T-helper 2 cell (primary cell): ENCODE measurements at regions not wholly inside any gene's neighbourhood (a gene's known extent, or its start where the extent isn't known, plus 50 kb on each side); places are given as distances from the start of the nearest gene placed in this dataset.

Experiments
- DNase-seq, 5 experiments: peaks; one replicate each; pipeline versions ENCODE4 v3.0.0 to v3.0.0-alpha.2; 2012 to 2022

DNA sequence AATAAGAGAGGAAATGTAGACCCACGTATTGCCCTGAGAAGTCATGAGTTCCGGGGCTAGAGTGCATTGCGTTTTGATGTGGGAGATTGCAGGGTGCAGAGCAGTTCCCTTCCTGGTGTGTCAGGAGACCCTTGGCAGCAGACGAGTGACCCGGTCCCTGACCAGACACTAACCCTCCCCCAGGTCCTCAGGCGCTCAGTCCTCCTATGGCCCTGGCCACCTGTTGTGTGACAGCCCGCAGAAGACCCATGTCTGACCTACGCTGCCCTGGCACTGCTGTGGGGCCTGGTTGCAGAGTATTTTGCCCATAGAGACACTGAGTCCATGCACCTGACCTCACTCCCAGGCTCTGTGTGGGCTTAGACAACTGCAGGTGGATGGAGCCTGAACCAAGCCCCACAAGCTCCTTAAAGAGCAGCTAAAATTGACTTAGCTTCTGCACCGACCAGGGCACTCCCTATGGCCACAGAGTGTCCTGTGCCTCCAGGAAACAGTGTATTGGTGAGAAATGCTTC, 833.8 kb downstream of the TBC1D22A start:
- DNase-seq: no peak

DNA sequence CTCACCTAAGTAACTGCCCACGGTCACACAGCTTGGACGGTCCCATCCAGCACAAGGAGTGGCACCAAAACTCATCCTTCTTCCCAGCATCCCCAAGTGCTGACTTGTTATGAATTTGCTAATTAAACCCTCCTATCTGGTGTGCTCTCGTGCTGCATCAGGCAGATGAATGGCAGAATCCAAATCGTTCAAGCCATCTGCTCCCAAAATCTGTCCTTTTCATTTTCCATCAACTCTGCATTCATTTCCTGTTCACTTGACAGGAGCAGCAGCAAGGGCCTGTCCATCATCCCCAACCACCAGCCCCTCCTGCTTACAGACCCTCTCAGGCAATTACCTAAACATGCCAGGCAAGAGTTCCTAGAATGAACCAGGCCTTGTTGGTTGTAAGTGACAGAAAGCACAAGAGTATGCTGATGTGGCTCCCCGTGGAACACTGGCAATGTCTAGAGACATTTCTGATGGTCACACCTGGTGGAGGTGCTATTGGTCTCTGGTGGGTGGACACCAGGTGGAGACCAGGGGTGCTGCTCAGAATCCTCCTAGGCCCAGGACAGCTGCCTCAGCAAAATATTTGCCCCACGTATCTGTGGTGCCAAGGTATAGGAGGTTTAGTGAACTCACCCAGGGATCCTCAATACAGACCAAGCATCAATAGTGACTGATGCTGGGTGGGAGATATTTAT, 832.5 kb downstream of the TBC1D22A start:
- no peak for DNase-seq

DNA sequence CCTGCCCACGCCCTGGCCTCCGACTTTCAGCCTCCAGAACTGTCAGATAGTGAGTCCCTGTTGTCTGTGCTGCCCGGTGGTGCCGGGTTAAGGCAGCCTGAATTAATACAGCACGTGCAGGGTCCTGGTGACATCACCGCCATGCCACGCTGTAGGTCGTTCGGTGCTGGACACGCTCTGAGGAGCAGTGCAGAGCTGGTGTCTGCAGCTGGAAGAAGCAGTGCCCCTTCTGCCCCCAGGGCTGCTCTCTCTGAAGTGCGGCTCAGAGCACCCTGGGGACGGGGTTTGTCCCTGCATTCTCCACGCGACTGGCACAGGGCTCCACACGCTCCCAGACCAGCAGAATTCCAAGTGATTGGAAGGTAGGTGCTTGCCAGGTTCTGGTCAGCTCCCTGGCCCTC, 831.5 kb downstream of the TBC1D22A start:
- DNase-seq: no peak

DNA sequence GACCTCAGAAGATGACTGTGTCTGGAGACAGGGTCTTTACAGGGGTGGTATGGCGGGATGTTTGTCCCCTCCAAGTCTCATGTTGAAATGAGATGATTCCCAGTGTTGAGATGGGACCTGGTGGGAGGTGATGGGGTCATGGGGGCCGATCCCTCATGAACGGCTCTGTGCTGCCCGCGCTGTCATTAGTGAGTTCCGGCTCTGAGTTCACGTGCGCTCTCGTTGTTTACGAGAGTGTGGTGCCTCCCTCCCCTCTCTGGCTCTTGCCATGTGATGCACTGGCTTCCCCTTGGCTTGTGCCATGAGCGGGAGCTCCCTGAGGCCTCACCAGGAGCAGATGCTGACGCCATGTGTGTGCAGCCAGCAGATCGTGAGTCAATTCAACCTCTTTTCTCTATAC, 830.8 kb downstream of the TBC1D22A start:
- DNase-seq: no peak

DNA sequence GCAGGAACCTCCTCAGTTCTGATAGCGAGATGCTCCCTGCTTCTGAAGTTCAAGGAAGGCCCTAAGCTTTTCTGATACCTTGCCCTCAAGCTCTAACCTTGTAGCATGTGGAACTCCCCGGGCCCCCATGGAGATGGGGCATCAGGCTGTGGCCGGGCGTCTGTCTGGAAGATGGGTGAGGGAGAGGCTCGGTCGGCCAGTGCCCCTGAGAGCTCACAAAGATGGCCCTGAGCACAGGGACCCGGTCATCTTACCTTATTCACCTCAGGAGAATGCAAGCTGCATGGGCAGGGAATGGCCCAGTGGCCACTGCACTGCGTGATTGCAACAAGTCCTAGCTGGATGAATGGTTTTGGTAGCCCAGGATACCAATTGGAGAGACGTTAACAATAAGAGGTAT, 830.3 kb downstream of the TBC1D22A start:
- DNase-seq: no peak

DNA sequence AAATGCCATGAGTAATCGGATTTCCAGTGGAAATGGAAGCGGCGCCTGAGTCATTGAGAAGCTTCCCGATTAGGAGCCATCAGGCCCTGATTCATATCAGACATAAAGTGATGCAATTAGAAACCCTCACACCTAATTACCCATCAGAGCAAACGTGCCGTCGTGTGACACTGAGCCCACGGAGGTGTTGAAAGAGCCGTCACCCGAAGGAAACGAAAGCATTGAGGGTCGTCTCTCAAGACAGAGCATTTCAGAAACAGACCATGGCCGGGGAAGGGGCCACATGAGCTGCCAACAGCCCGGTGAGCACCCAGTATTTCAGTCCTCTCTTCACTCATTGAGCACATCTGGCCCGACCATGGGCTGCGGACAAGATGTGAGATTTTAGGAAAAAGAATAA, 829.3 kb downstream of the TBC1D22A start:
- DNase-seq: no peak

DNA sequence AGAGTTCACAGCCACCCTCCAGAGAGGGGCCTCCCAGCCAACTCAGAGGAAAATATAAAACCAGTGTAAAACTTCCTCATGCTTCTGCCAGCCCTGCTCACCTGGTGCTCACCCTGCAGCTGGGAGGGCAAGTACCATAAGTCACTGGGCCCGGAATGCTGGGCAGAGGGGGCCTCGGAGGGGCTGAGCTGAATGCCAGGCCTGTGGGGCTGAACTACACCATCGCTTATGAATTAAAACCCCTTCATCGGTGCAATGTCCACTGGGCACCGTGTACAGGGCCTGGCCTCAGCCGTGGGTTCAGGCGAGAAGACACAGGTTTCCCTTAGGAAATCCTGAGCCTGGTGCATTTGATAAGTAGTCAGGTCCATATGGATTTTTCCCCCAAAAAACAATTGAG, 828.6 kb downstream of the TBC1D22A start:
- DNase-seq: no peak

DNA sequence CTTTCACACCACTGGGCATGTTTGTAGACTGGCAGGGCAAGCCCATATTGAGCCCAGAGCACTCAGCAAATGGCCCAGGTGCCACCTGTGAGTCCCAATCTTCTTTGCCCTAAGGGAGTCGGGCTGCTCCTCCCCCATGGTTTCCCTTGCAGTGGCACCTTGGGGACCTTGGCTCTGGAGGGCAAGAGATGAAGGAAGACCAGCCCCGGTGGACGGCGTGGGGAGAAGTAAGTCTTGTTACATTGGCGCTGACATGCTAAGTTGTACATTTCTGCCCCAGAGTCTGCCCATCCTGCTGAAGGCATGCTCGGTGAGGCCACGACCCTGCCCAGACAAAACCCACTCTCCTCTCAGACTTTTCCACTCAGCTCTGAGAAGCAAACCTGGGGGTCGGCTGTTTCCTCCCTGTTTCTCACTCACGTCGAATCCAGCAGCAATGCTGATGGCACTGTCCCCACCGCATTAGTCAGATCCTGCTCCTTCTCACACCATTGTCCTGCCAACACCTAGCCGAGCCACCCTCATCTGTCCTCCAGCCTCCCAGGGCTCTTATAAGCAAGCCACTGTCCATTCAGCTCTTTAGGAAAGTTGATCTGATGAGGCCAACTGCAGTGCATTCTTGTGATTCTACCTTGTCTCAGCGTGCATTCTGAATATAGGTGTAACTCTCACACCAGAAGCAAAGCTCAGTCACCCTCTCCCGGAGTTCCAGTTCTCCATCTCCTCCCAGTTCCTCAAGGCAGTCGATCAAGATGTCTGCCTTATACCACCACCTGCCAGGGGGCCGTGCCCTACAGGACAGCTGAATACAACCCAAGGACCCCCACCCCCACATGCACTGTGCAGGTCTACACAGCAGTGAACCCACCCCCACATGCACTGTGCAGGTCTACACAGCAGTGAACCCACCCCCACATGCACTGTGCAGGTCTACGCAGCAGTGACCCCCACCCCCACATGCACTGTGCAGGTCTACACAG, 827.1 kb downstream of the TBC1D22A start:
- DNase-seq: no peak

DNA sequence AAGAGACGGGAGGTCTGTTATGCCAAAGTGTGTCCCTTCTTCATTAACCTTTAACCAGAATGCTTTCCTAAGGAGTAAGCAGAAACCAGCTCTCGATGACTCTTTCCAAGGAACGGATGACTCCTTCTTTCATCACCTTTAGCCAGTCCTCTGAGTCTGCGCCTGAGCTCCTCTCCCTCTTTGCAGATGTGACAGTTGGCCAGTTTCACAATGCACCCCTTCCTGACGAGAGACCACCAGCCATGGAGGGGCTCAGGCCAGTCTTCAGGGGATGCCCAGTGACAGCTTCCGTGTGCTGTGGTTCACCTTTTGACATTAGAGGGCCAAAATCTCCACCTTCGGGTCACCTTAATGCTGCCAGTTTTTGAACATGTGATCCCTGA, 826.1 kb downstream of the TBC1D22A start:
- DNase-seq: no peak

DNA sequence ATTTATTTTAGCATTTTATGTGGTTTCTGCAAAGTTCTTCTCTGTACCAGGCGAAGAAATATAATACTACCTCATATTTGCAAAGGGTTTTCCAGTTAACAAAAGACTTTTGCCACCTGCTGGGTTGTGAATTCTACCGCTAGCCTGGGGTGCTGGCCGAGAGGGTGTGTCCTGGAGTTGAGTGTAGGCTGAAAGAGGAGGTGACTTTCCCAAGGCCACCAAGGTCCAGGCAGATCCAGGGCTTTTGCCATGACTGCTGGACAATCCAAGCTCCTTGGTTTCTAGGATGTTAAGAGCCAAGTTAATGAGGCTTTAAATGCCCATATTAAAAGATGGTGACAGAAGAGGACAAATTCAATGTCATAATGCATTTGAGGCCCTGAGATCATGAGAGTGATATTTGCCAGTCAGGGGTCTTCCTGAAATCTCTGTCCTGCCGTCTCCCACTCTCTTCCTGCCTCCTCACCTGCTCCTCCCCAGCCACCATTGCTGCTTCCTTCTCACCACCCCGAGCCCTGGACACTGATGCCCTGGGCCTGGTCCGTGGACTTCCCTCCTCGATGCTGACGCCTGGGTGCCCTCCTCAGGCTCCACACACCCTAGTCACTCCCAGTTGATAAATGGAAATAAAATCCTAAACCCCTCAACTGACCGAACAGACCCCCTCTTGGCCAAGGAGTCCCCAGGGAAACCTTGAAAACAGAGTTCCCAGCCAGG, 825.6 kb downstream of the TBC1D22A start:
- DNase-seq: no peak

DNA sequence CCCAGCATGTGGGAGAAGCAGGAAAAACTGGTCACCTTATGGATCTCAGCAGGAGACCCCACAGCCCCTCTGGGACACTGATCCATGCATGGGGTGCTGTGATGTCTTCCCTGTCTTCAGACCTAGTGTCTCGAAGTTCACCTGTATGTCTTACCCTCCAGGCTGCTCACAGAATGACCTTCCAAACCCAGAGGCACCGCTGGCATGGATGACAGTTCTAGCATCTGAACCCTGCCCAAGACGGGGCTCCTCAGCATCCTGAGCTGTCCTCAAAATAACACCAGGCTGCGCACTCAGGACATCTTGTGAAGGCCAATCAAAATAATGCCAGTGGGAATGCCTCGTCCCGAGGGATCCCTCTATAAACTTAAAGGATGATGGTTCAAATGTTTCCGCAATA, 824.9 kb downstream of the TBC1D22A start:
- no peak for DNase-seq

DNA sequence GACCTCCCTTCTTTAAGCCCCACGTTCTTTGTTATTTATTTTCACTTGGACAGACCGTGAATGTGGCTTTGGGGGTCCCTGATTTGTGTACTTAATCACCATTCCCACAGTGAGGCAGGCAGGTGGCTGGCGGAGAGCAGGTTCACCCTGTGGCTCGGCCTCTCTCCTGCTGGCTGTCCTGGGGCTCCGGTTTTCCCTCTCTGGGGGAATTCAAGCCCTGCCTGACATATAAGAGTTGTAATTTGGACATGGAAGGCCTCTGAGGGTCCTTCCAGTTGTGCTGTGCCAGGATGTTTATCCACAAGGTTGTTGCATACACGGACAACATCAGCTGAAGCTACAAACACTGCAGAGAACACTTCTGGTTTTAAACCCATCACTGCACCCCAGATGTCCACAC, 824.5 kb downstream of the TBC1D22A start:
- no peak for DNase-seq

DNA sequence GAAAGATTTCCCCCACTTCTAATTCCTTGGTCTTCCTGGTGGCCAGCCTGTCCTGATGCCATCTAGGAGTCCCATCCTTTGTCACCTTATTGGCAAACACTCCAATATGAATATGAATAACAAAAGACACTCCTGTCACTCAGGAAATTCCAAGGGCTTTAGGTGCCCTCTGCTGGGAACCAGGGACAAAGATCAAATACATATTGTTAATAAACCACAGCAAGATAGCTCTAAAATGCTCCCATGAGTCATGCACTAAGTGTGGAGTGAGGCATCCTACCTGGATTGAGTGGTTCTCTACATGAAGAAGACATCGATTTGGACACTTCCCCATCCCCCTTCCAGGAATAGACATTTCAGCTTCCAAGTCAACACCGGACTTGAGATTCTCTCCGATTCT, 823.6 kb downstream of the TBC1D22A start:
- no peak for DNase-seq

DNA sequence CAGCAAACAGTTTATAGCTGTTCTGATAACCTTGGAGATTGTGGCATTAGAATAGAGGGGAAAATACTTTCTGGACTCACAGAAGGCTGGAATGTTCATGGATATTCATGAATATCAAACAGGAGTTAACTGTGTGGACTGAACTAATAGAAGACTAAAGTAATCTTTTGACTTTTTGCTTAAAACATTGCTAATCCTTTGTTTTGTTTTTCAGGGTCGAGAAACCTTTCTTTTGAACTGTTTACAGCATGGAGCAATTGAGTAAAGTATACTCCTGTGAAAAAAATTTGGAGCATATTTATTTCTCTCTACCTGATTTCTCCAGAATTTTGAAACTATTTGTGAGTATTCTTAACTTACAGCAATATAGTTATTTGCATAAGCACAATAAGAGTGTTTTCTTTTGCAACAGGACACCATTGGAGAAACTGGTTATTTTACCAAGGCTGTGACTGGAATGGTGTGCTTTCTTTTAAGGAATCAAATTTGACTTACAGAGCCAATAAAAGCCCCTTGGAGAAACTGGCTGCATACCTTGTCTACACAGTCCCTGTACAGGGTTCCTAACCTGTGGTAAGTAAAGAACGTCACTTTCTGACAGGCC, 821.6 kb downstream of the TBC1D22A start:
- DNase-seq: no peak

DNA sequence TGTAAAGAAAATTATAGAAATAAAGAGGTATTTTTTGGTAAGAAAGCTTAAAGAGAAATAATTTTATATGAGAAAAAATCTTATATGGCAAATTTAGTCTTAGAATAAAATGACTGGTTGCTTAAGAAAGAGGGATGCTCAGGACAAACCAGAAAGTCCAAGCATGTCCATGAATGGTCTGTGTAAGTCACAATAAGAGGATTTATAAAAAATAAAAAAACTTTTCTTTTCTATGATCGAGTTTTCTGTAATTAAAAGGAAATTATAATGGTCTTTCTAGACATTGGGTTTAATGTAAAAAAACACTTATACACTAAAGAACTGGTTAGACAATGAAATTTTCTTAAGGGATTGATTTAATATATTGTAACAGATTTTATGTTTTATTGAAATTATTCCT, 819.6 kb downstream of the TBC1D22A start:
- DNase-seq: no peak

DNA sequence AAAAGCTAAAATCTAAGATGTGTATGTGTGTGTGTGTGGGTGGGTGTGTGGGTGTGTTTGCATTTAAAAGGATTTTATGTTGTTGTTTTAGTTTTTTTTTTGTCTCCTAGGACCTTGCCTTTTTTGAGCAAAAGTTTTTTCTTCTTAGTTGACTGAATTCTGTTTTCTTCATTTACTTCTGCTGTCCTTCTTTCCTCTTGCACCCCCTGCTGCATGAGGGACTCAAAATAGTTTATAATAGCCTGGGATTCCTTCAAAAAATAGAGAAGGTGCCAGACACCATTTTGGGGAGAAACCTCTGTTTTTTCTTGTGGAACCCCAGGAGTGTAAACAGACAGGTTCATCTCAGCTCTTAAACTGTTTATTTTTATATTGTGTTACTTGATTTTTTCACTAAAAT, 817.7 kb downstream of the TBC1D22A start:
- no peak for DNase-seq

DNA sequence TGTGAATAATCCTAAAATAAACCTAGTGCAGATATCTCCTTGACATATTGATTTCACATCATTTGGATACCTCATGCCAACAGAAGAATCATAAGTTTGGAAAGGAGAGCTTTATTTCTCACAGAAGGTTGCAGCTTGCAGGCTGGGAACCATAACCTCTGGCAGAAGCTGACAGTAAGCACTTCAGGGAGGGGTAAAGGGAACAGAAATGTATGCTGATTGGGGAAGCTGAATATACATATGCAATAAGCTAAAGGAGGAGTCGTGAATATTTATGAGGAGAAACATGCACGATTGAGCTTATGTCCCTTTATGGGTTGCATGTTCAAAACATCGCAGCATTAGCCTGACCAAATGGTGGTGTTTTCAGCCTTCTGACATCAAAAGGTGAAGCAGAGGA, 814.5 kb downstream of the TBC1D22A start:
- no peak for DNase-seq

DNA sequence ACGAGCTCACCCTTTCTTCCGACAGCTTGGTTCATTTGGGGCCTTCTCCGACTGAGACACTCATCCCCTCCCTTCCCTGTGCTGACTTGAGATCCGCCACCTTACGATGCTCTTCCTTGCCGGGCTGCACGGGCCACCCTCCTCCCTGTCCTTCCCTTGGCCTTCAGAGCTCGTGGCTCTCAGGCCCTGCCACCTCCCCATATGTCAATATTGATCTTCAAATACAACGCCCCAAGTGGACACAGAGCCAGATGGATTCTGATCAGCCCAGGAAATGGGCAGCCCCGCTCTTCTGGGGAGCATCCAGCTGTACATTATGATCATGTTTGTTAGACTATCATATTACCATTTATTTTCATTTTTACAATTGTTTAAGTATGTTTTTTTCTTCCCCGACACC, 812.8 kb downstream of the TBC1D22A start:
- no peak for DNase-seq

DNA sequence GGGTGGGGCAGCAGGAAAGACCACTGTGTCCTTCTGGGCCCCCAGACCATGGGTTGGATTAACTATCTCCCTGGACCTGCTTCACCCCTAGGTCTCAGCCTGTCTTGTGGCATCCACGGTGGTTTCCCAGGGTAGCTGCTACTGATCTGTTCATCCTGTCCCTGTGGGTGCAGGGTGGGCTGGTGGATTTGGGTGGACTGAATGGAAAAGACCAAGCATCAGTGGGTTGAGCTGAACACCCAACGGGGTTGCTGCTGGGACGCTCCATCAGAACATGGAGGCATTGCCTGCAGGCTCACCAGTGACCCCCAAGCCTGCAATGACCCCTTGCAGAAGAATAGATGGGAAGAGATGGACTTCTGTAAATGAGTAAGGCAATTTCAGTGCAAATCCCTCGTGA, 812.1 kb downstream of the TBC1D22A start:
- DNase-seq: no peak

DNA sequence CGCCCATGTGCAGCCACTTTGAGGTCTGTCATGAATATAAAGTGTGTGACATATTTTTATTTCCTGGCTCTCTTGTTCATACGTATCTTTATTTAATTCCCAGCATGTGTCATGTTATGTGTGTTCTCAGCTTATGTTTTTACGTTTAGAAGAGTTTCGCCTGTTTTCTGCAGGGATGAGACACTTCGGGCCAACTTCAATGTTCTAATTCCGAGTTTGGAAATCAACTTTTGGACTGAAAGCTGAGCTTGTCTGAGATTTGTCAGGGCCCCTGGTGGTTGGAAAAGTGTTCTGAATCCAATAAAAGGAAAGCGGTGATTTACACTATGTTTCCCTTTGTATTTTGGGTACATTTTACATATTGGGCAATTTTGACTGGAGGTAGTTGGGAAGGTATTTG, 810.7 kb downstream of the TBC1D22A start:
- DNase-seq: no peak

DNA sequence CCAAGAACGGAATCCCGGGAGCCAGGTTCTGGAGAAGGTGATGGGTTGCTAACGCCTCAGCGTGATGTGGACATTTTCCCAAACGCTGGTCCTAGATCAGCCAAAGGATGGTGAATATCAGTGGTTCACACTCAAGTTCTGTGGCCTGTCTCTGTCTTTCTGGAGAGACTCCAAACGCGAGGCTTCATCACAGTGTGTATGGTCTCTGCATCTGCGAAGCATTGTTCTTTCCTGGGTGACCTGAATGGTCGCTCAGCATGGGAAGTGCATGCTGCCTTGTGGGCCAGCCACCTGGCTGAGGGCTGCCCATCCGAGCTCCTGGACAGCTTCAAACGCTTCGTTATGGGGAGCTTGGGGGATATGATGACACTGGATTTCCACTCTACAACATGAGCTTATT, 810.0 kb downstream of the TBC1D22A start:
- no peak for DNase-seq

DNA sequence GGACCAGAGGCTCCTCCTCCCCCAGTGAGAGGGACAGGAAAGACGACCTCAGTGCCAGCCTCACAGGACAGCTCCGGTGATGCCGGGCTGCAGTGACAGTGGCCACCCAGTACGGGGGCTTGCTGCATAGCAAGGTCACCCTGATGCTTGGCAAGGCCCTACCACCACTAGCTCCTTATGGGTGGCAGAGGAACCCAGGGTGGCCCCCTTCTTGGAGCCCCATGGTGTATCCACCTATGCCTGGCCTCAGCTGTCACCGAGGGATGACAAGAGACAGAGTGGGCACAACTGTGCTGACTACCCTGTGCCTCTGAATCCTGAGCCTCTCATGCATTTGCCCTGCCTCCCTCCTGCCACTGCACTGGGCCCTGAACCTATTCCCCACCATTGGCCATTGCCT, 809.2 kb downstream of the TBC1D22A start:
- DNase-seq: no peak

DNA sequence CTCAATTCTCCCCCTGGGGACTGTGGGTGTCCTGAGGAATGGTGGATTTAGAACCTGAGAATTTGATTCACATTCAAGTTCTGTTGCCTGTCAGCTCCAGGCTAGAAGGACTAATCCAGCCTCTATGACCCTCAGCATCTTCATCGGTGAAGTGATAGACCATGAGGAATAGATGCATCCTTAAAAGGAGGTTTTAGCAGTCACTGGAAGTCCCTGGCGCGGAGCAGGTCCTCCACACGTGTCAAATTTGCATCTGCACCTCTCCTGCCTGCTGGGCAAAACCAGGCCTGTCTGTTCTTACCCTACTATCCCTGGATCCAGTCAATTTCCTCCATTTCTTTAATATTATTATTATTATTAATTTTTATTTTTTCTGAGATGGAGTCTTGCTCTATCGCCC, 808.4 kb downstream of the TBC1D22A start:
- no peak for DNase-seq
